ENCODE measurements at regions not wholly inside any gene's neighbourhood (a gene's known extent, or its start where the extent isn't known, plus 50 kb on each side); places are given as distances from the start of the nearest gene placed in this dataset.

- TF ChIP-seq CTCF (IDR thresholded peaks at IDR 0.05) (no peak), POLR2A (IDR thresholded peaks at IDR 0.05) (no peak)
These were observed 114.6 kb downstream of the ACTBL2 start for GRCh38 chr5:57368010-57368409.
